Right atrium auricular region (tissue), 2 donors: ENCODE measurements at regions not wholly inside any gene's neighbourhood (a gene's known extent, or its start where the extent isn't known, plus 50 kb on each side); places are given as distances from the start of the nearest gene placed in this dataset.

ENCODE experiments used
- DNase-seq: peaks from one replicate; pipeline ENCODE4 v3.0.0-alpha.2; 2019; ENCODE audit warnings: low spot score
- H3K27ac ChIP-seq, 2 donors: fragments of 200-600 bp; sonication (generic); 1 replicate in 1 of 2; 2 replicates in 1 of 2; pipeline ENCODE4 v1.5.1; 2016 to 2019
- H3K27me3 ChIP-seq, 2 donors: fragments of 200-600 bp; sonication (generic); one replicate each; pipeline versions ENCODE4 v1.5.1 to v1.6.0; 2017 to 2019
- H3K36me3 ChIP-seq: fragments of 200-600 bp; sonication (generic); one replicate; pipeline ENCODE4 v1.5.1; 2016
- H3K4me1 ChIP-seq, 2 donors: fragments of 200-600 bp; sonication (generic); one replicate each; pipeline versions ENCODE4 v1.5.1 to v1.6.0; 2017 to 2019
- H3K4me3 ChIP-seq, 2 donors: fragments of 200-600 bp; sonication (generic); 1 replicate in 1 of 2; 2 replicates in 1 of 2; pipeline ENCODE4 v1.5.1; 2017 to 2019; ENCODE audit warnings: mild to moderate bottlenecking in 1 of 2, moderate library complexity in 1 of 2
- H3K9me3 ChIP-seq, 2 donors: fragments of 200-600 bp; sonication (generic); one replicate each; pipeline ENCODE4 v1.5.1; 2019
- CTCF ChIP-seq, 2 donors: fragments of 200-600 bp; sonication (generic); IDR thresholded peaks; one replicate each; pipeline ENCODE4 v1.5.1; 2019; ENCODE audit warnings: antibody characterized with exemption in 2 of 2

- Histone ChIP-seq H3K27ac (no peak overlapping the region), H3K4me3 (no peak overlapping the region), H3K27me3 (no peaks in the 10 kb centered on the region), H3K36me3 (no peaks in the 10 kb centered on the region), H3K9me3 (no peaks in the 10 kb centered on the region), H3K4me1 (no peaks in the 10 kb centered on the region)
- TF ChIP-seq CTCF (IDR thresholded peaks at IDR 0.05), result no peak
- DNase-seq, result no peak
These were observed 91.0 kb upstream of the TPRG1 start for GRCh38 chr3:189080745-189081144.

- no peak for TF ChIP-seq CTCF (IDR thresholded peaks at IDR 0.05)
- no peaks in the 10 kb centered on the region for H3K9me3 ChIP-seq
- no peaks in the 10 kb centered on the region for H3K27me3 ChIP-seq
- DNase-seq, result no peak
- H3K36me3 ChIP-seq, result no peaks in the 10 kb centered on the region
- H3K4me3 ChIP-seq, result no peak overlapping the region
- H3K4me1 ChIP-seq, result no peaks in the 10 kb centered on the region
- H3K27ac ChIP-seq, result no peak overlapping the region
These were observed 88.9 kb upstream of the TPRG1 start for GRCh38 chr3:189082666-189083427.

- Histone ChIP-seq H3K27me3 (no peaks in the 10 kb centered on the region), H3K4me1 (no peaks in the 10 kb centered on the region), H3K4me3 (no peak overlapping the region), H3K27ac (no peak overlapping the region), H3K36me3 (no peaks in the 10 kb centered on the region), H3K9me3 (no peaks in the 10 kb centered on the region)
- TF ChIP-seq CTCF (IDR thresholded peaks at IDR 0.05), result no peak
- no peak for DNase-seq
These were observed 87.2 kb upstream of the TPRG1 start for GRCh38 chr3:189084620-189085019.

- no peaks in the 10 kb centered on the region for H3K9me3 ChIP-seq
- H3K36me3 ChIP-seq, result no peaks in the 10 kb centered on the region
- no peak for DNase-seq
- H3K4me3 ChIP-seq, result no peak overlapping the region
- no peaks in the 10 kb centered on the region for H3K4me1 ChIP-seq
- H3K27me3 ChIP-seq, result no peaks in the 10 kb centered on the region
- H3K27ac ChIP-seq, result no peak overlapping the region
- TF ChIP-seq CTCF (IDR thresholded peaks at IDR 0.05), result no peak
These were observed 79.2 kb upstream of the TPRG1 start for GRCh38 chr3:189092547-189092946.

- TF ChIP-seq CTCF (IDR thresholded peaks at IDR 0.05), result no peak
- H3K4me3 ChIP-seq, result no peak overlapping the region
- H3K27ac ChIP-seq, result no peak overlapping the region
- no peaks in the 10 kb centered on the region for H3K9me3 ChIP-seq
- DNase-seq, result no peak
- H3K27me3 ChIP-seq, result no peaks in the 10 kb centered on the region
- H3K36me3 ChIP-seq, result no peaks in the 10 kb centered on the region
- peaks cover 0 to 14% of the 10 kb centered on the region in 2 donors for H3K4me1 ChIP-seq
These were observed 77.2 kb upstream of the TPRG1 start for GRCh38 chr3:189094539-189094938.

- Histone ChIP-seq H3K27ac (no peak overlapping the region), H3K4me3 (no peak overlapping the region), H3K9me3 (no peaks in the 10 kb centered on the region), H3K36me3 (no peaks in the 10 kb centered on the region), H3K27me3 (no peaks in the 10 kb centered on the region), H3K4me1 (peaks cover 0 to 14% of the 10 kb centered on the region in 2 donors)
- no peak for DNase-seq
- no peak for TF ChIP-seq CTCF (IDR thresholded peaks at IDR 0.05)
These were observed 75.7 kb upstream of the TPRG1 start for GRCh38 chr3:189096092-189096491.
